ENCODE measurements at regions not wholly inside any gene's neighbourhood (a gene's known extent, or its start where the extent isn't known, plus 50 kb on each side); places are given as distances from the start of the nearest gene placed in this dataset.

DNA sequence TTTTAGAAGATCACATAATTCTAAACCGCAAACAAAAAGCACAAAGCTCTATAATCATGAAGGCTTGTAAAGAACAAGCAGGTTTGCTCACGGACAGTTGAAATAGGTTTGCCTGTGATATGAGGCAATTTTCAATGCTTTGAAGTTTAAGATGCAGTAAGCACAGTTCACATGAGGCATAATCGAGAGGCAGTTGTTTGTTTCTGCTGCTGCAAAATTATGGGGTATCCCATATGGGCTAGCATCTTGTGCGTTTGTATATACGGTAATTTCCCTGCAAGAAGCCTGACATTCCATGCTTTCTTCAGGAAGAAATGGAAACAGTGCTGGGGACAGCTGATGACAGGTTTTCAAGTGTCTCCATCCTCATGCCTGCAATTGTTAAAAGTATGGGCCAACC, 94.6 kb upstream of the MC3R start:
- no peak overlapping the region for H3K27ac ChIP-seq (ENCODE audit: control insufficient read depth, insufficient read depth, low read length)
- H3K4me2 ChIP-seq (ENCODE audit: control insufficient read depth, extremely low read depth, insufficient read depth, low read depth, low read length): no peak overlapping the region
- TF ChIP-seq EZH2 (IDR thresholded peaks at IDR 0.05; ENCODE audit: low read length): no peak
- TF ChIP-seq, protein P1, sequence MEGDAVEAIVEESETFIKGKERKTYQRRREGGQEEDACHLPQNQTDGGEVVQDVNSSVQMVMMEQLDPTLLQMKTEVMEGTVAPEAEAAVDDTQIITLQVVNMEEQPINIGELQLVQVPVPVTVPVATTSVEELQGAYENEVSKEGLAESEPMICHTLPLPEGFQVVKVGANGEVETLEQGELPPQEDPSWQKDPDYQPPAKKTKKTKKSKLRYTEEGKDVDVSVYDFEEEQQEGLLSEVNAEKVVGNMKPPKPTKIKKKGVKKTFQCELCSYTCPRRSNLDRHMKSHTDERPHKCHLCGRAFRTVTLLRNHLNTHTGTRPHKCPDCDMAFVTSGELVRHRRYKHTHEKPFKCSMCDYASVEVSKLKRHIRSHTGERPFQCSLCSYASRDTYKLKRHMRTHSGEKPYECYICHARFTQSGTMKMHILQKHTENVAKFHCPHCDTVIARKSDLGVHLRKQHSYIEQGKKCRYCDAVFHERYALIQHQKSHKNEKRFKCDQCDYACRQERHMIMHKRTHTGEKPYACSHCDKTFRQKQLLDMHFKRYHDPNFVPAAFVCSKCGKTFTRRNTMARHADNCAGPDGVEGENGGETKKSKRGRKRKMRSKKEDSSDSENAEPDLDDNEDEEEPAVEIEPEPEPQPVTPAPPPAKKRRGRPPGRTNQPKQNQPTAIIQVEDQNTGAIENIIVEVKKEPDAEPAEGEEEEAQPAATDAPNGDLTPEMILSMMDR (optimal IDR thresholded peaks at IDR 0.05 in 1 of 3, IDR thresholded peaks at IDR 0.05 in 1 of 3, conservative IDR thresholded peaks at IDR 0.05 in 1 of 3; ENCODE audit: extremely low read depth in 1 of 3, insufficient read depth in 2 of 3, low read length in 3 of 3): no peak
- H3K4me1 ChIP-seq (ENCODE audit: control insufficient read depth, extremely low read depth, insufficient read depth, low read length): no peaks in the 10 kb centered on the region
- H3K36me3 ChIP-seq (ENCODE audit: control insufficient read depth in 2 of 2, extremely low read depth in 1 of 2, insufficient read depth in 2 of 2, low read length in 2 of 2): no peaks in the 10 kb centered on the region
- dilution Hi-C loops (cut with MboI; ENCODE audit: extremely low pct_ligation_motif_present, low sequenced_read_pairs): no loop called here
- H2AFZ ChIP-seq (ENCODE audit: control insufficient read depth, low read length): no peak overlapping the region
- FAIRE-seq (no peak), DNase-seq (ENCODE audit: low read depth, low spot score) (no peak)
- H3K9ac ChIP-seq (ENCODE audit: control insufficient read depth, extremely low read depth, insufficient read depth, low read length): no peak overlapping the region
- H4K20me1 ChIP-seq (ENCODE audit: control insufficient read depth, extremely low read depth, insufficient read depth, low read length): no peaks in the 10 kb centered on the region
- no peak overlapping the region for H3K4me3 ChIP-seq (ENCODE audit: control insufficient read depth in 2 of 3, extremely low read depth in 1 of 3, insufficient read depth in 2 of 3, low read depth in 1 of 3, low read length in 3 of 3)
- no peaks in the 10 kb centered on the region for H3K9me1 ChIP-seq (ENCODE audit: control insufficient read depth, extremely low read depth, insufficient read depth, low read length)
- no peaks in the 10 kb centered on the region for H3K9me3 ChIP-seq (ENCODE audit: control insufficient read depth, low read depth, low read length)
- no peaks in the 10 kb centered on the region for H3K27me3 ChIP-seq (ENCODE audit: control insufficient read depth, extremely low read depth, insufficient read depth, low read length)
- H3K79me2 ChIP-seq (ENCODE audit: control insufficient read depth, insufficient read depth, low read length): no peaks in the 10 kb centered on the region

DNA sequence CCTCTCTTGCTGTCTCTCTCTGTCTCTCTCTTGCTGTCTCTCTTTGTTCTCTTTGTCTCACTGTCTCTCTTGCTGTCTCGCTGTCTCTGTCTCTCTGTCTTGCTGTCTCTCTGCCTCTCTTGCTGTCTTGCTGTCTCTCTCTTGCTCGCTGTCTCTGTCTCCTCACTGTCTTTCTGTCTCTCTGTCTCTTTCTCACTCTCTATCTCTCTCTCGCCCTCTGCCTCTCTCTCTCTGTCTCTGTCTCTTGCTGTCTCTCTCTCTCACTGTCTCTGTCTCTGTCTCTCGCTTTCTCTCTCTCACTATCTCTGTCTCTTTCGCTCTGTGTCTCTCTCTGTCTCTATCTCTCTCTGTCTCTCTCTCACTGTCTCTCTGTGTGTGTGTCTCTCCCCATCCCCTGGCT, 92.9 kb upstream of the MC3R start:
- no peak for TF ChIP-seq EZH2 (IDR thresholded peaks at IDR 0.05; ENCODE audit: low read length)
- TF ChIP-seq, protein P1 (optimal IDR thresholded peaks at IDR 0.05 in 1 of 3, IDR thresholded peaks at IDR 0.05 in 1 of 3, conservative IDR thresholded peaks at IDR 0.05 in 1 of 3; ENCODE audit: extremely low read depth in 1 of 3, insufficient read depth in 2 of 3, low read length in 3 of 3): no peak
- Histone ChIP-seq H3K9ac (ENCODE audit: control insufficient read depth, extremely low read depth, insufficient read depth, low read length) (no peak overlapping the region), H3K27me3 (ENCODE audit: control insufficient read depth, extremely low read depth, insufficient read depth, low read length) (no peaks in the 10 kb centered on the region), H3K4me1 (ENCODE audit: control insufficient read depth, extremely low read depth, insufficient read depth, low read length) (no peaks in the 10 kb centered on the region), H3K4me3 (ENCODE audit: control insufficient read depth in 2 of 3, extremely low read depth in 1 of 3, insufficient read depth in 2 of 3, low read depth in 1 of 3, low read length in 3 of 3) (no peak overlapping the region), H4K20me1 (ENCODE audit: control insufficient read depth, extremely low read depth, insufficient read depth, low read length) (no peaks in the 10 kb centered on the region), H3K79me2 (ENCODE audit: control insufficient read depth, insufficient read depth, low read length) (no peaks in the 10 kb centered on the region), H3K36me3 (ENCODE audit: control insufficient read depth in 2 of 2, extremely low read depth in 1 of 2, insufficient read depth in 2 of 2, low read length in 2 of 2) (no peaks in the 10 kb centered on the region), H3K9me1 (ENCODE audit: control insufficient read depth, extremely low read depth, insufficient read depth, low read length) (no peaks in the 10 kb centered on the region), H2AFZ (ENCODE audit: control insufficient read depth, low read length) (no peak overlapping the region), H3K4me2 (ENCODE audit: control insufficient read depth, extremely low read depth, insufficient read depth, low read depth, low read length) (no peak overlapping the region), H3K9me3 (ENCODE audit: control insufficient read depth, low read depth, low read length) (no peaks in the 10 kb centered on the region), H3K27ac (ENCODE audit: control insufficient read depth, insufficient read depth, low read length) (no peak overlapping the region)
- FAIRE-seq: no peak
- DNase-seq (ENCODE audit: low read depth, low spot score): no peak
- dilution Hi-C loops (cut with MboI; ENCODE audit: extremely low pct_ligation_motif_present, low sequenced_read_pairs): no loop called here
